Gastrocnemius medialis (tissue), 4 donors: ENCODE measurements at regions not wholly inside any gene's neighbourhood (a gene's known extent, or its start where the extent isn't known, plus 50 kb on each side); places are given as distances from the start of the nearest gene placed in this dataset.

Source experiments
- ATAC-seq, 2 donors: fragments of 150-250 bp; one replicate each; pipeline ENCODE4 v1.9.1; 2016
- DNase-seq, 2 donors: peaks; one replicate each; pipeline ENCODE4 v3.0.0-alpha.2; 2019
- H3K27ac ChIP-seq, 4 donors: fragments of 200-600 bp; sonication (generic); 1 replicate in 1 of 4; 2 replicates in 3 of 4; pipeline ENCODE4 v1.5.1; 2016 to 2018; ENCODE audit warnings: mild to moderate bottlenecking in 2 of 4, moderate library complexity in 1 of 4
- H3K27me3 ChIP-seq, 3 donors: fragments of 200-600 bp; sonication (generic) in 2 of 3; 1 replicate in 1 of 3; 2 replicates in 2 of 3; pipeline versions ENCODE4 v1.5.1 to v1.6.0; 2016 to 2019; ENCODE audit warnings: mild to moderate bottlenecking in 1 of 3, moderate library complexity in 1 of 3
- H3K36me3 ChIP-seq, 2 donors: fragments of 200-600 bp; sonication (generic) in 1 of 2; one replicate each; pipeline ENCODE4 v1.5.1; 2017 to 2018
- H3K4me1 ChIP-seq, 2 donors: fragments of 200-600 bp; sonication (generic) in 1 of 2; one replicate each; pipeline ENCODE4 v1.5.1; 2016 to 2017; ENCODE audit warnings: mild to moderate bottlenecking in 2 of 2
- H3K4me3 ChIP-seq, 4 donors: fragments of 200-600 bp; sonication (generic) in 3 of 4; 1 replicate in 1 of 4; 2 replicates in 3 of 4; pipeline ENCODE4 v1.5.1; 2016 to 2019; ENCODE audit warnings: mild to moderate bottlenecking in 2 of 4
- H3K9me3 ChIP-seq, 3 donors: fragments of 200-600 bp; sonication (generic) in 2 of 3; 1 replicate in 1 of 3; 2 replicates in 2 of 3; pipeline ENCODE4 v1.5.1; 2016 to 2019
- CTCF ChIP-seq, 5 experiments: fragments of 450-650 bp in 3 of 5; fragments of 200-600 bp in 2 of 5; sonication (generic) in 2 of 5; IDR thresholded peaks in 4 of 5; conservative IDR thresholded peaks in 1 of 5; 1 replicate in 4 of 5; 2 replicates in 1 of 5; pipeline ENCODE4 v1.5.1; 2016 to 2019; ENCODE audit warnings: antibody characterized with exemption in 5 of 5, mild to moderate bottlenecking in 3 of 5, moderate library complexity in 3 of 5
- POLR2A ChIP-seq, 2 donors: fragments of 450-650 bp; IDR thresholded peaks; one replicate each; pipeline ENCODE4 v1.6.1; 2017; ENCODE audit warnings: antibody characterized with exemption in 2 of 2, mild to moderate bottlenecking in 2 of 2, moderate library complexity in 2 of 2
- in situ Hi-C, 4 donors: fragments of 200-750 bp; cut with MboI; loops; one replicate each; pipeline versions ENCODE4 v1.15.0 to v1.8.0; 2017; ENCODE audit warnings: low sequenced_read_pairs in 4 of 4
- intact Hi-C: fragments of 100-400 bp; cut with DNase I; formaldehyde crosslinking; loops from one replicate; pipeline ENCODE4 v1.15.1; 2023; ENCODE audit warnings: low total_unique reads

- in situ Hi-C loops (loop anchor here in 1 of 4 donors (25.0 kb wide), 1 partner anchor 204 kb away; the partner anchor contains the start of genes NR2F1 and NR2F1-AS1), intact Hi-C loops (no loop called here)
- no peak for TF ChIP-seq CTCF (IDR thresholded peaks at IDR 0.05 in 4 of 5, conservative IDR thresholded peaks at IDR 0.05 in 1 of 5)
- TF ChIP-seq POLR2A (IDR thresholded peaks at IDR 0.05), result no peak
- DNase-seq (no peak), ATAC-seq (no peak)
- no peaks in the 10 kb centered on the region for H3K9me3 ChIP-seq
- H3K27ac ChIP-seq, result no peak overlapping the region
- H3K4me1 ChIP-seq, result no peaks in the 10 kb centered on the region
- no peaks in the 10 kb centered on the region for H3K36me3 ChIP-seq
- H3K4me3 ChIP-seq, result no peak overlapping the region
- no peaks in the 10 kb centered on the region for H3K27me3 ChIP-seq
Measured at GRCh38 chr5:93791518-93791972, 50.1 kb upstream of the POU5F2 start.
